GM19099 (cell line): ENCODE measurements at regions not wholly inside any gene's neighbourhood (a gene's known extent, or its start where the extent isn't known, plus 50 kb on each side); places are given as distances from the start of the nearest gene placed in this dataset.

Source experiments
- POLR2A ChIP-seq: IDR thresholded peaks from 3 replicates; pipeline ENCODE4 v1.6.1; 2011; ENCODE audit warnings: low read depth; ENCODE audit not compliant: insufficient read length; ENCODE audit errors: extremely low read depth

DNA sequence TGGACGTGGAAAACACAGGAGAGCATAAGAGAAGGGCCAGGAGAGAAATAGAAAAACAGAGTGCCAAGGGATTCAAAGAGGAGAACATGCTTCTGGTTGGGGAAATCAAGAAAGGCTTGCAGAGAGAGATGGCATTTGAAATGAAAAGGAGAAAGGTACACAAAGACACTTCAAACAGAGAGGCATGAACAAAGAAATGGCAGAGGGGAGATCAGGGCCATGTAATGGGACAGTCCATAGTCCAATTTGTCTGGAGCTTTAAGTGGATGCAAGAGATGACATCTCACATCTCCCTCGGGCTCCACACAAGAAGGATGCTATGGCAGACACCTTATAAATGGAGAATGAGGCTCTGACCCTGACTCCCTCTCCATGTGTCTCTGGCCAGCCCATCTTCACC is 331.1 kb downstream of the MLLT3 start:
- TF ChIP-seq POLR2A: no peak

DNA sequence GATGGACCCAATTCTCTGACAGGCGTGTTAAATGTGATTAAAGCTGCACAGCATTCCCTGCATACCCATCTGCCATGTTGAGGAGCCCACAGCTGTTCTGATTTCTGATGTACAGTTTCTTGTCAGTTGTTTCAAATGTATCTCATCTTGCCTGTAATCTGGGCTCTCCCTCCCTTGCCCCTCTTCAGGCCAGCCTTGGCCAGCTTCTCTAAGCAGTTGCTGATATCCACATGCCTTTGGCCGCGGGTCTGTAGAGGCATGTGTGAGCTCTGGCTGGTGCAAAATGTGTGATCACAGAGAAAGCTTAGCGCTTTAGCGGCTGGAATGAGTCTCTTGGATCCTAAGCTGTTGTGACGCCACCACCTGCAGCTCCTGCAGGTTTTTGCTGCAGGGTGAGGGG is 332.0 kb downstream of the MLLT3 start:
- no peak for TF ChIP-seq POLR2A

DNA sequence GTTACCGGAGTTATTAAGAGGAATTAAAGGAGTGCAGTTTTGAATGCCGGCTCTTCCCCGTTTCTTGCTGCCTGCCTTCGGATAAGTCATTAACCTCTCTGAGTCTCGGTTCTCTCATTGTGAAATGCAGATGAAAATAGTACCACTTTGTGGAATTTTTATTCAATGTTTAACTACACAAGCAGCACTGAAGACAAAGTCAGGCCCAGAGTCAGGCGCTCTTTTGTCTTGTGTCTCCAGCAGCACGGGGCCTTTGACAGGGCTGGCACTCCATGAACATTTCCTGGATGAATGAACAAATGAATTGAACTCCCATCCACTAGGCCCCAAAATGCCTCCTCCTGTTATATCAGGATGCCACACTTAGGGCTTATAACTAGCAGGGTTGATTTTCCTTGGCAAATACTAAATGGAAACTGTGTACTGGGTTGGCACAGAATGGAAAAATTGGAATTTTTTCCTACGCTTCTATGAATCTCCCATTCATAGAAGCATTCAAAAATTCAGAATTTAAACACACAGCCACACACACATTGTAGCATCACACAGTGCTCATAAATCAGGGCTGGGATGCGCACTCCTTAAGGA is 332.8 kb downstream of the MLLT3 start:
- TF ChIP-seq POLR2A: no peak

DNA sequence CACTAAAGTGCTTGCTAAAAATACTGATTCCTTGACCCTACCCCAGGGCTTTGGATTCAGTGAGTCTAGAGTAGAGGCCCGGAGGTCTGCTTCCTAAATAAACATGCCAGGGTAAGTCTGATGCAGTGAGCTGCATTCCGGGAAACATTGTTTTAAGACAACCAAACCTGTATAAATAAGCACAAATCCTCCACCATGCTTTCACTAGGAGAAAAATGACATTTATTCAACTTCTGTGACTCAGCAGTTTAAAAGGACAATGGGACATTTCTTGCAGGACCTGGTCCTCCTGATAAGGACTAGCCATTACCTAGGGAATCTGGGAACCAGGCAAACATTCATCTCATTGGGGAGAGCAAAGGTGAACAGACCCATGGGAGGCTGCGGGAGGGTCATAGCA is 335.3 kb downstream of the MLLT3 start:
- no peak for TF ChIP-seq POLR2A

DNA sequence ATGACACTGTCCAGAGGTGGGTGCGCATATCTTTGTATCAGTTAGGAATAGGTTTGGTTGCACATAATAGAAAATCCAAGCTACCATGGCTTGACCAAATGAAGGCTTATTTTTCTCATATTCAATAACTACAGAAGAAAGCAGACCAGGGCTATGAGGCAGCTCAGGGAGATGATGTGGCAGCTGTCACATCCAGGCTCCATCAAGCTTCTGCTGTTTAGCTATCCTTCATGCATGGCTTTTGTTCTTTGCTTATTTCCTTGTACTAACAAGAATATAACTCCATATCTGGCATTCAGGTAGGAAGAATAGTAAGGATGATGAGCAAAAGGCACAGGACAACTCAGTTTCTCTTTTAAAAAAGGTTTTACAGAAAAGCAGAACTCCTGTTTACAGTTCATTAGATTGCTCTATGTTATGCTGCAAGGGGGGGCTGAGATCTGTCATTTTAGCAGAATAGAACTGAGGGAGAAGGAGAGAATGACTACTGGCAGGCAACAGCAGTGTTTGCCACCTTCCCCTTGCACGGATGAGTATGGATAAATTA is 336.1 kb downstream of the MLLT3 start:
- TF ChIP-seq POLR2A: no peak

DNA sequence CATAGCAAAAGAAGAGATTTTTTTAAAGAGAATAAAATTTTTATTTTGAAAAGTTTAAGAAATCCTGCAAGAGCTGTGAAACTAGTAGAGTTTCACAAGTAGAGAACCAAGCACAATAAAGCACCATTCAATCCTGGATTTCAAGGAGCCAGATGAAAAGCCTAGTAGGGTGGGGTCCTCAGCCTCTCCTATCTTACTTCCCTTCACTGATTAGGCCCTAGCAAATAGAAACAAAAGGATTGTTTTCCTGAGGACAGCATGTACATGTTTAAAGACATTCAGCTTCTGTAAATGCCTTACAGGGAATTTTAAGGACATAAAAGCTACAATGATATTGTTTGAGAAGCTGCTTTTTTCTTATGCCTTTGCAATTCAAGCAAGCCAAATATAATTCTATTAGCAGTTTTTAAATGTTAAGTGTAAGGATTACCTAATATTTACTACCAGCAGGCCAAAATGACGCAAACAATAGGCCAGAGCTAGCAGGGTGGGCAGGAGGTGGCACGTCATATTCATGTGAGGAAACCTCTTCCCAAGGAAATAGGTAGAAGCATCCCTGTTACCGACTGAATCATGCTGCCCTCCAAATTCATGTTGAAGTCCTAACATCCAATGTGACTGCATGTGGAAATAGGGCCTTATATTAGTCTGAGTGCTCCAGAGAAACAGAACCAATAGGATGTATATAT is 337.6 kb downstream of the MLLT3 start:
- no peak for TF ChIP-seq POLR2A

DNA sequence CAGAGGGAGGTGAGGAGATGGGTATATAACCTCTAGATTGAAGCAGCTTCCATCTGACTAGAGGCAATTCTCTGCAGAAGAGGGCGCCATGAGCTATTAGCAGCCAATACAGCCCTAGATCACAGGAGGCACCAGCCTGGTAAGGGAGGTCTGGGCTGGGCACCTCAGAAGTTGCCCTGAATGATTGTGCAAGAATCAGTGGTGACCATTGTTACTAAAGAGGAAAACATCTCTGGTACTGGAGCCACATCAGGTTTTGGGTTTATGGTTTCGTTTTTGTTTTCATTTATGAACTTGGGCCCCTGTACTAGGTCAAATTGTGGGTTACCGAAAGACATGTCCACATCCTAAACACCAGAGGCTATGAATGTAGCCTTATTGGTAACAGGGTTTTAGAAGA is 342.0 kb downstream of the MLLT3 start:
- TF ChIP-seq POLR2A: no peak

DNA sequence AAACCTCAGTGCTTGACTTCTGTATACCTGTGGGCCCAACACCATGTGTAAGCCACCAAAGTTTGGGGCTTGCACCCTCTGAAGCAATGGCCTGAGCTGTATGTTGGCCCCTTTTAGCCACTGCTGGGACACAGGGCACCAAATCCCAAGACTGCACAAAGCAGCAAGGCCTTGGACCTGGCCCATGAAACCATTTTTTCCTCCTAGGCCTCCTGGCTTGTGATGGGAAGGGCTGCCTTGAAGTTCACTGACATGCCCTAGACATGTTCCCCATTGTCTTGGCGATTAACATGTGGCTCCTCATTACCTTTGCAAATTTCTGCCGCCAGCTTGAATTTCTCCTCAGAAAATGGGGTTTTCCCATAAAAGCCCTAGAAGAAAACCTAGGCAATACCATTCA is 345.5 kb downstream of the MLLT3 start:
- no peak for TF ChIP-seq POLR2A

DNA sequence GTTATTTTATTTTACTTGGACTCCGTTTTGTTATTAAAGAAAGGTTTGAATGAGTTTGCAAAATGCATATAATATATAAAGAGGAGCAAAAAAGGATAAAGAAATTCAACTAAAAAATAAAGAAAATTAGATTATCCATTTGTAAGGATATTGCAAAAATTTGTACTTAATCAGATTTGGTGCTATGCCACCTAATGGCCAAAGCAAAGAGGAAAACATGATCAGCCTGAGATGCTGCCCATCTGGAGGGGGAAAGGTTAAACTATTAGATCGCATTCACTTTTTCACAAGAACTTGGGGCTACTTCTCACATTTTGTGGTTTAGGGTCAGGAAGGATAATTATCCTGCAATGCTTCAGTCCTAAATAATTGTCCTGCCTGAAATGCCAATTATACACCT is 350.6 kb downstream of the MLLT3 start:
- no peak for TF ChIP-seq POLR2A

DNA sequence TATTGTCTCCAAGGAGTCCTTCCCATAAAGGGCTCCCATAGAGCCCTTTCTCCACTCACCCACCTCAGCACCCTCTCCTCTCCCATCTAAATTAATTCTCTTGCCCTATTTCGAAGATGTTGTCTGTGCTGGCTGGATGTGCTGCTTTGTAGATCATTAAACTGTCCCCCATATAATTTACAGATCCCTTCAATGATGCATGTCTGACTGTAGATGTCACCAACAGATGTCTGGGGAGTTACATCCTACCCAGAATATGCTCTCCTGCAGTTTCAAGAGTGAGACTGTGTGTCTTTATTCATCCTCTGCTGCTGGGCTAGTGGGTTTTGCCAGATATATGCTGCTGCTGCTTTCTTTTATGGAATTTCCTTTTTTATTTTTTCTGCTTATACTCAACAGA is 351.2 kb downstream of the MLLT3 start:
- TF ChIP-seq POLR2A: no peak

DNA sequence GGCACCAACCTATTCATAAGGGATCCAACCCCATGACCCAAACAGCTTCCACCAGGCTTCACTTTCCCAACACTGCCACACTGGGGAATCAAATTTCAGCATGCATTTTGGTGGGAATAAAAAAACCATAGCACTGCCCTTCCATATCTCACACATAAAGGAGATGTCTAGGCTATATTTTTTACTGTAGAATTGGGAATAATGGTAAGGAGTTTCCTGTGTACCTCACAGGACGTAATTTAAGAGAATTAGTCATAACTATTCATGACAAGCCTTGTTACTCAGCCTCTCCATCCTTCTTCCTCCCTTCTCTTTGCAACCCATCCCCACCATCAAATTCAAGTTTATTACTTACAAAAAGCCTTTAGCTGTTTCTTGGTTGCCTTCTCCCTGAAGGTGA is 352.1 kb downstream of the MLLT3 start:
- TF ChIP-seq POLR2A: no peak

DNA sequence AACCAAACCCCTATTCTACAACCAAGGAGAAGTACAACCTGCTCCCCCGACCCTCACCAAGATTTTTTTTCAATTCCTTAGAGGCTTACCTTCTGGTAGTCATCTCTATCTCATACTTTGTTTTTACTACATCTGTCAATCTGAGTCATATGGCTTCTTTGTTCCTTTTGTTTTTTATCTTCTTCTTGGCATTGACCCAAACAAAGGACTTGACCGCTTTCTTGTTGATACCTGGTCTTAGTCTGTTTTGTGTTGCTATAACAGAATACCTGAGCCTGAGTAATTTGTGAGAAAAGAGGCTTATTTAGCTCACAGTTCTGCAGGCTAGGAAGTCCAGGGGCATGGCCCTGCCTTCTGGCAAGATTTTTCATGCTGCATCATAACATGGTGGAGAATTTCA is 352.7 kb downstream of the MLLT3 start:
- no peak for TF ChIP-seq POLR2A

DNA sequence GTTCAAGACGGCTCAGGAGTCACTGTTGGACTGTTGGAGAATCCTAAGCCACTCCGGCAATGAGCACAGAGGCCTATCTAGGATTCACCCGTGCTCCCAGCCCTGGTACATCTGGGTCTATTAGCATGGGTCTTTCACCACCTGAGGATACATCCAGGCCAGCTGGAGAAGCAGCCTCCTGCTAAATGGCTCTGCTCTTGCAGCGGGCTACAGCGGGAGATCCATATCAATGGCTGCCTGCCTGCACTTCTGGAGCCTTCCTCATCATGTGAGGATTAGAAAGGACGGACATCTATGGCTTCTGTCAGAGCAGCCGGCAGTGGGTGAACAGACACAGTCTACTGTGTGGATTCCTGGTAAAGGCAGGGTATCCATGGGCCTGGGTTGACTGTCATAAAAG is 357.4 kb downstream of the MLLT3 start:
- no peak for TF ChIP-seq POLR2A

DNA sequence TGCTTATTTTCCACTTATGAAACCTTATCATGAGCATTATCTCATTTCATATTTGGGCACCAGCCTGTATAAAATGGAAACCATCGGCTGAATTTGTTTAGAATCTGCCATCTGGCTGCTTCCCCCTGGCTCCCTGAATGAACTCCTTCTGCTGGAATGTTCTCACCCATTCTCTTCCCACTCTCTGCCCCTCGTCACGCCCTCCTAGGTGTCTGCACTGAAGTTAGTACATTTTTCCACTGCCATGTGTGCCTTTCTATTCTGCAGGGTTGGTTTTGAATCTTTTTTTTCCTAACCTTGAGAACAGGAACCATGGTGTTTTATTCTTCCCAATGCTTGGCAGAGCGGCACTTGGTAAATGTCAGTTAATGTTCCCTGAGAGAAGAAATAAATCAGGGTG is 359.7 kb downstream of the MLLT3 start:
- TF ChIP-seq POLR2A: no peak

DNA sequence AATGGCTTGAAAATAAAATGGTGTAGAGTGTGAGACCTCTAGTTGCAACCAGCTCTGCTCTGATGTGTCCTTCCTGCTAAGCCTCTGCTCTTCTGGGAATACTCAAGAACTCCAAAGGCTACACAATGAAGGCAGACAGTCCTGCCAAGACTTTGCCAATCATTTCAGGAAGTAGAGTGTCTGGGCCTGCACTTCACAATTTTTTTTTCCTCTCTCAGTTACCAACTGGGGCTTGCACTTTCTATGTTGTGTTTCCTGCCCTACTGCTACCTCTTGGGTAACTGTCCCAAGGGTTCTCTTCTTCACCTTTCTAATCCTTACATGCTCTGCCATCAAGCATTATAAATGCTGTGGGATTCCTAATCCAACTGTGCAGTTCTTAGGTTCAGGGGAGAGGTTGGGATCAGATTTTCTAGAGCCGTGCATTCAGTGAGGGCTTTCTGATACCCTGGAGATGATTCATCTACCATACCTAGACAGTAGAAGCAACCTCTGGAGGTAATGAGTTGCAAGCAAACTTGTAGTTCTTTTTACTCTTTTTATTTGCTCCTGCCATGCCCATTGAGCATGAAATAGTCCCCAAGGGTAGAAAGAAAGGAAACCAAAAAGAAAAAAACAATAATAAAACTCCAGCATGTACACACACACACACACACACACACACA is 365.9 kb downstream of the MLLT3 start:
- TF ChIP-seq POLR2A: no peak

DNA sequence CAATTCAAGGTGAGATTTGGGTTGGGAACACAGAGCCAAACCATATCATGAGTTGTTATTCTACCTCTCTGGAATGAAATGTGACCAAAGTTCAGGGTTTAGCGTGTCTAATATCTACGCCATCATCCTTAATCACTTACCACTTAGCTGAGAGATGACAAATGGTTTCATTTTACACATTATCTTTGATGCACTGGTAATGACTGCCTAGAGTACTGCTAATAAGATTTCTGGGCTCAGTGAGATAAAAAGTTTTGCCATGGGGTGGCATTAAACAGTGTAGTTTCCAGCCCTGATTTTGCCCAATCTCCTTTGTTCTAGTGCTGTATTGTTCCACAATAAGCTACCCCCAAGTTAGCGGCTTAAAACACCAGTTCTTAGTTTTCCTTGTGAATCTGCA is 367.2 kb downstream of the MLLT3 start:
- no peak for TF ChIP-seq POLR2A
